Endothelial cell of umbilical vein (primary cell): ENCODE measurements at regions not wholly inside any gene's neighbourhood (a gene's known extent, or its start where the extent isn't known, plus 50 kb on each side); places are given as distances from the start of the nearest gene placed in this dataset.

Experiments
- CTCF ChIP-seq, 2 donors: IDR thresholded peaks; 1 replicate in 1 of 2; 2 replicates in 1 of 2; pipeline ENCODE4 v1.5.1; 2011; ENCODE audit warnings: low read length in 2 of 2, mild to moderate bottlenecking in 2 of 2, moderate library complexity in 2 of 2, control low read depth in 1 of 2, inconsistent platforms in 1 of 2, low read depth in 1 of 2; ENCODE audit not compliant: insufficient read depth in 1 of 2; ENCODE audit errors: extremely low read depth in 1 of 2
- POLR2A ChIP-seq: IDR thresholded peaks from 2 replicates; pipeline ENCODE4 v1.6.1; 2012; ENCODE audit warnings: low read depth, mild to moderate bottlenecking, control low read depth, low read length

- TF ChIP-seq CTCF (IDR thresholded peaks at IDR 0.05; ENCODE audit: extremely low read depth in 1 of 2, insufficient read depth in 1 of 2, low read depth in 1 of 2, low read length in 2 of 2), result no peak
- no peak for TF ChIP-seq POLR2A
These were observed 732.8 kb upstream of the CITED2 start for GRCh38 chr6:140107216-140107615.
